22Rv1 (cell line): ENCODE measurements at regions not wholly inside any gene's neighbourhood (a gene's known extent, or its start where the extent isn't known, plus 50 kb on each side); places are given as distances from the start of the nearest gene placed in this dataset.

Source experiments
- CTCF ChIP-seq: fragments of 450-650 bp; IDR thresholded peaks from 2 replicates; pipeline ENCODE4 v1.5.1; 2017; ENCODE audit warnings: mild to moderate bottlenecking
- ZFX ChIP-seq: fragments of 450-650 bp; IDR thresholded peaks from 2 replicates; pipeline ENCODE4 v1.6.1; 2017; ENCODE audit warnings: antibody characterized with exemption, borderline replicate concordance

GRCh38 chr1:226816576-226816975 lies 53.8 kb upstream of the PSEN2 start:
- TF ChIP-seq CTCF (no peak), ZFX (no peak)
